ENCODE measurements at regions not wholly inside any gene's neighbourhood (a gene's known extent, or its start where the extent isn't known, plus 50 kb on each side); places are given as distances from the start of the nearest gene placed in this dataset.

DNA sequence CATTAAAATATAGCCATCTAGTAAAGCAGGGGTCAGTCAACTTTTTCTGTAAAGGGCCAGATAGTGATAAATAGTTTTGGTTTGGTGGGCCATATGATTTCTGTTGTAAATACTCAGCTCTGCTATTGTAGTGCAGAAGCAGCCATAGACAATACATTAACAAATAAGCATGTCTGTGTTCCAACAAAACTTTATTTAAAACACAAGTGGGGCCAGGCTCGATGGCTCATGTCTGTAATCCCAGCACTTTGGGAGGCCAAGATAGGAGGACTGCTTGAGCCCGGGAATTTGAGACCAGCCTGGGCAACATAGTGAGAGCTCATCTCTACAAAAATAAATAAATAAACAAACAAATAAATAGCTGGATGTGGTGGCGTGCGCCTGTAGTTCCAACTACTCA lies 60.8 kb upstream of the TANC2 start:
- ATAC-seq: no peak
- in situ Hi-C loops (cut with MboI): no loop called here
- ChIA-PET CTCF (ENCODE audit: low intra/inter-chr PET ratio) (no interaction called here), POLR2A (no interaction called here)
- no peak for TF ChIP-seq ZNF12 (CRISPR knock-in tag; IDR thresholded peaks at IDR 0.05)
- TF ChIP-seq, protein P1, sequence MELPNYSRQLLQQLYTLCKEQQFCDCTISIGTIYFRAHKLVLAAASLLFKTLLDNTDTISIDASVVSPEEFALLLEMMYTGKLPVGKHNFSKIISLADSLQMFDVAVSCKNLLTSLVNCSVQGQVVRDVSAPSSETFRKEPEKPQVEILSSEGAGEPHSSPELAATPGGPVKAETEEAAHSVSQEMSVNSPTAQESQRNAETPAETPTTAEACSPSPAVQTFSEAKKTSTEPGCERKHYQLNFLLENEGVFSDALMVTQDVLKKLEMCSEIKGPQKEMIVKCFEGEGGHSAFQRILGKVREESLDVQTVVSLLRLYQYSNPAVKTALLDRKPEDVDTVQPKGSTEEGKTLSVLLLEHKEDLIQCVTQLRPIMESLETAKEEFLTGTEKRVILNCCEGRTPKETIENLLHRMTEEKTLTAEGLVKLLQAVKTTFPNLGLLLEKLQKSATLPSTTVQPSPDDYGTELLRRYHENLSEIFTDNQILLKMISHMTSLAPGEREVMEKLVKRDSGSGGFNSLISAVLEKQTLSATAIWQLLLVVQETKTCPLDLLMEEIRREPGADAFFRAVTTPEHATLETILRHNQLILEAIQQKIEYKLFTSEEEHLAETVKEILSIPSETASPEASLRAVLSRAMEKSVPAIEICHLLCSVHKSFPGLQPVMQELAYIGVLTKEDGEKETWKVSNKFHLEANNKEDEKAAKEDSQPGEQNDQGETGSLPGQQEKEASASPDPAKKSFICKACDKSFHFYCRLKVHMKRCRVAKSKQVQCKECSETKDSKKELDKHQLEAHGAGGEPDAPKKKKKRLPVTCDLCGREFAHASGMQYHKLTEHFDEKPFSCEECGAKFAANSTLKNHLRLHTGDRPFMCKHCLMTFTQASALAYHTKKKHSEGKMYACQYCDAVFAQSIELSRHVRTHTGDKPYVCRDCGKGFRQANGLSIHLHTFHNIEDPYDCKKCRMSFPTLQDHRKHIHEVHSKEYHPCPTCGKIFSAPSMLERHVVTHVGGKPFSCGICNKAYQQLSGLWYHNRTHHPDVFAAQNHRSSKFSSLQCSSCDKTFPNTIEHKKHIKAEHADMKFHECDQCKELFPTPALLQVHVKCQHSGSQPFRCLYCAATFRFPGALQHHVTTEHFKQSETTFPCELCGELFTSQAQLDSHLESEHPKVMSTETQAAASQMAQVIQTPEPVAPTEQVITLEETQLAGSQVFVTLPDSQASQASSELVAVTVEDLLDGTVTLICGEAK (IDR thresholded peaks at IDR 0.05): peak; percentile 90
- TF ChIP-seq, protein P1 (CRISPR knock-in tag; IDR thresholded peaks at IDR 0.05): peak; percentile 71
- TF ChIP-seq PYGO2 (tag; IDR thresholded peaks at IDR 0.05): no peak
- H3K9ac ChIP-seq (ENCODE audit: insufficient read depth in 1 of 2, low read depth in 2 of 2, low read length in 2 of 2): no peak overlapping the region
- H4K20me1 ChIP-seq (replicated peaks; ENCODE audit: control insufficient read depth, insufficient read depth, low read length): no peaks in the 10 kb centered on the region
- no peaks in the 10 kb centered on the region for H3K79me2 ChIP-seq (ENCODE audit: control insufficient read depth, insufficient read depth, low read length)
- H3K4me1 ChIP-seq (replicated peaks in 1 of 2; ENCODE audit: control insufficient read depth in 2 of 2, insufficient read depth in 2 of 2, low read length in 2 of 2): no peaks in the 10 kb centered on the region
- H3K27ac ChIP-seq (ENCODE audit: extremely low read depth, low read depth, low read length): no peak overlapping the region
- WGBS (ENCODE audit: insufficient coverage, low coverage, missing lambda C conversion rate): 17% methylated on average over 4 of the region's 4 CpGs
- H3K9me1 ChIP-seq (ENCODE audit: control insufficient read depth, insufficient read depth, low read length): no peaks in the 10 kb centered on the region
- H2AFZ ChIP-seq (ENCODE audit: low read depth, low read length): no peak overlapping the region
- FAIRE-seq: no peak
- intact Hi-C loops (cut with micrococcal nuclease): no loop called here
- no peak for DNase-seq (ENCODE audit: extremely low read depth in 1 of 4, low spot score in 3 of 4)
- no peaks in the 10 kb centered on the region for H3K9me3 ChIP-seq (replicated peaks; ENCODE audit: control insufficient read depth, insufficient read depth, low read depth, low read length)
- peaks cover 13 to 22% of the 10 kb centered on the region in 2 experiments for H3K27me3 ChIP-seq (ENCODE audit: control insufficient read depth in 2 of 2, insufficient read depth in 2 of 2, low read length in 2 of 2)
- no peak overlapping the region for H3K4me2 ChIP-seq (ENCODE audit: insufficient read depth, low read length)
- no TSS peak for BruUV-seq (replicated peaks)
- H3K4me3 ChIP-seq: no peak overlapping the region
- no peaks in the 10 kb centered on the region for H3K36me3 ChIP-seq (ENCODE audit: control insufficient read depth, insufficient read depth, low read length)
